ENCODE measurements at regions not wholly inside any gene's neighbourhood (a gene's known extent, or its start where the extent isn't known, plus 50 kb on each side); places are given as distances from the start of the nearest gene placed in this dataset.

DNA sequence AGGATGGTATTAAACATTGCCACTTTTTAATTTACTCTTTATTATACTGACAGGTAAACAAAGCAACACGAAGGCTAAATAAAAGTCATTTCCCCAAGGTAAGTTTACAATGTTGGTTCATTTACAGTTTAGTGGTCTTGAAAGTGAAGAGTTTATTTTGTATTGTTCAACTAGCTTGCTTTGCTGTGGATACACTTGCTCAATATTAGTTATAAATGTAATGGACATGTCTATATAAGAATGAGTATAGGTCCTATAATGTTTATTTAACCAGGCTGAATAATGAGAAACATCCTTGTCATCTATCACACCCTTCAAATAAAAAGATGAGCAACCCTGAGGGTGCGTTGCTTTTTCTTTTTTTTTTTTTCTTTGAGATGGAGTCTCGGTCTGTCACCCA is 1129.4 kb downstream of the TSN start:
- DNase-seq (ENCODE audit: low spot score), result no peak

DNA sequence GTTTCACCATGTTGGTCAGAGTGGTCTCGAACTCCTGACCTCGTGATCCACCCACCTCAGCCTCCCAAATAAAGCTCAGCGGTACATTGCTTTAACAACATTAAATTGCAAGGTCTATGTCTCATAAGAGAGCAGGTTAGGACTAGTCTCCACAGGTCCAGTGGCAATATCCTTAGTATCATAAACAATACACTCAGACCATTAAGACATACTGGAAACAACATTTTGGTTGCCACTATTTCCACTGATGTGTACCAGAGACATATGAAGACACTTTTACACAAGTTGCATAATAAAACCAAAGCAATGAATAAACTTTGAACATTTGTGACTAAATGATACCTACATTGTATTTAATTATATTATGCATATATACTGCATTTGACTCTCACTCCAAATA is 1130.0 kb downstream of the TSN start:
- DNase-seq (ENCODE audit: low spot score), result no peak

DNA sequence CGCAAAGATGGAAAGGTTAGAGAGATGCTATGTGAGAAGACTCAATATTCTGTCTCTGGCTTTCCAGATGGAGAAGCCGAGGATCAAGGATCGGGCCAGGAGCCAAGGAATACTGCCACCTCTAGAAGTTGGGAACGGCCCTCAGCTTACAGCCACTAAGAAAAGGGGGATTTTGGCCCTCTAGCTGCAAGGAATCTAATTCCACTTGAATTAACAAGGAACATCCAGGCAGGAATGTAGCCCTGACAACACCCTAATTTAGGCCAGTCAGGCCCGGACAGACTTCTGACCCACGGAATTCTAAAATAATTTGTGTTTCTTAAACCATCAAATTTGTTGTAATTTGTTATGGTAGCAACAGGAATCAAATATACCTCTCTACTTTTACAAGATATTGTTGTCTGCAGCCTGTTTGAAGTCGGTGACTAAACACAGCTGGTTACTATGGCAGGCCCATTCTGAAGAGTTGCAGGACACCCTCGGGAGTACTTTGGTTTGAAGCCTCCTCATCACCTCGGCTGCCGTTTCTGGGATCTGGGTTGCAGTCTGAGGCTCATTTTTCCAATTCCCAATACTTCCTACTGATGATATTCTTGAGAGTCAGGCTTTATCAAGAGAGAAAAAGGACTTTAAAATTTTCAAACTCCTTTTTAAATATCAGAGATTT is 1131.2 kb downstream of the TSN start:
- no peak for DNase-seq (ENCODE audit: low spot score)

DNA sequence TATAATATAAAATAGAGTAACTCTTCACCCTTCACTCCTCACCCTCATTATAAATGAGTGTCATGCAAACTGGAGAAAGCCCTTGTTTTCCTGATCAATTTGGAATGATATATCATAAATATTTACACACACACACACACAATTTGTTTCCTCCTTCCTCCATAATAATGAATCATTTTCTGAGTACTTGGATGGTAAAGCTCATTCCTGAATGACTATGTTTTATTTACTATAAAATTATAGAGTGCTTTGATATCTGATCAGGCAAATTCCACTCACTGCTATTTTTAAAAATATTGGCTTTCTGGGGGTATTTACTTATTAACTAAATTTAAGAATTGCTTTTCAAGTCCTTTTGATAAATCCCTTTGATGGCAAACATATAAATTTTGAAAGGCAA is 1125.5 kb upstream of the CNTNAP5 start:
- DNase-seq (ENCODE audit: low spot score), result no peak

DNA sequence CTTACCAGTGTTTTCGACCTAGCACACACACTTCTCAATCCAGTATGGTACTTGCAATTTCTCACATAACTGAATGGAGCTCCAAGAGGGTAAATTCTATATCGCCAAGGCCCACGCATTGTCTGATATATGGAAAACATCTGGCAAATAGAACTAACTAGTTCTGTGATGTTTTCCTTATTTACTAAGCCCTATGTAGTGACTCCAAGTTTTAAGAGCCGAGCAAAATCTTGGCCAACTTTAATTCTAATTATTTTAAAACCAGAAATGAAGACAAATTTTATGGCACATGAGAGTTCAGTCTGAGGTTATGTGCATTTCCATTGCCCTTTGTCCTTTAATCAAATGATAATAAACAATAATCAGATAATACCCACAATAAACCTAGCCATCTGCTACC is 1119.7 kb upstream of the CNTNAP5 start:
- DNase-seq (ENCODE audit: low spot score), result no peak

DNA sequence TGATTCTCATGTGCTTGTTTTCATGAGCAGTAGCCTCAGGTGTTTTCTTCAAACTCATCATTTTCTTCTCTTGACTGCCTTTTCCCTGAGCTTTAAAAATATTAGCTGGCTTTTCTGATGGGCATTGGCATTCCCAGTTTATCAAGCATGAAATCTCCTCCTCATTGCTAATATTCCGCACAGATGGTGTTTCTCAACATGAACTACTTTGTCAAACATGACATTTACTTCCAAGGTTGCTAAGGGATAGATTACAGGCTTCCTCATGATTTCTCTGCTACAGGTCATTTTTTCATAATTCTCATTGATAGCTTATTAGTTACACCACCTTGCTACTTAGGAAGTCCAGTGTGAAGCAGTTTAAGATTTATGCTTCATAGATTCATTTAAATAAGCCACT is 1116.9 kb upstream of the CNTNAP5 start:
- DNase-seq (ENCODE audit: low spot score), result no peak

DNA sequence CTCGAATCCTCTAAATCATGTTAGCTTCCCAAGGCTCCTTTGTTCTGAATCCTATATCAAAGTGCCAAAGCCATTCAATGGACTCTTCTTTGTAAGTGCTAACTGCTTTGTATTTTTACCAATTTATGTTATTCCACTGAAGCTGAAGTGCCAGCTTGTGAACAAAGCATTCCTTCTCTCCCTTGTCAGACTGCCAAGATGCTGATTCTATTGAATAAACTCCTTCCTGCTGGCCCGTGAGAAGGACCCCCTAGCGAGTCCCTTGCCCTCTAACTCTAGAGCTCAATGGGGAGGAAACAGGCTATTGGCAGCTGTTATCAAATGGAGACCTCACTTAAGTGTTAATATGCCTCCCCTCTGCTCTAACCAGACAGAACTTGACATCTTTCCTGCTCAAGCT is 1097.9 kb upstream of the CNTNAP5 start:
- no peak for DNase-seq (ENCODE audit: low spot score)

DNA sequence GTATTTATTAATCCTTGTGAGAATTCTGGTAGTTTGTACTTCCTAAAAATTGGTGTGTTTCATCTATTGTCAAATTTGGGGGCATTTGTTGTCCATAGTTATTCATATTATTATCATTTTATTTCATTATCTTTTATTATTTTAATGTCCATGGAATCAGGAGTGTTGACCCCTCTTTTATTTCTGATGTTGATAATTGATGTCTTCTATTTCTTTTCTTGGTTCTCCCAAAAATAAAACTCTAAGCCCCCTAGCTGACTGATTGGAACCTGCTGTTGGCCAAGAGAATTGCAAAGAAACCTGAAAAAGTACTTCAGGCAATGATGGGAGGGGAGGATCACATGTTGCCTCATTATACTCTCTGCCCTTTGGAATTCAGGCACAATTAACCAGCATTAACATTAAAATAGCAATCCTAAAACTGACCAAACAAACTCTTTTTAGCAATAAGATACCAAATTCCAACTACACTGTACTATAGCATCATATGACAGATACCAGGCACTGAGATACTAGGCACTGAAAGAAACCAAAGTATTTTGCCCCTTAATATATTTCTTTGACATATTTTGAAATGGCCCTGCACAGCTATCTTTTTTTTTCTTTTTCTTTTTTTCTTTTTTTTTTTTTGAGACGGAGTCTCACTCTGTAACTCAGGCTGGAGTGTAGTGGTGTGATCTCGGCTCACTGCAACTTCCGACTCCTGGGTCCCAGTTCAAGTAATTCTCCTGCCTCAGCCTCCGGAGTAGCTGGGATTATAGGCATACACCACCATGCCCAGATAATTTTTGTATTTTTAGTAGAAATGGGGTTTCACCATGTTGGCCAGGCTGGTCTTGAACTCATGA is 1097.2 kb upstream of the CNTNAP5 start:
- no peak for DNase-seq (ENCODE audit: low spot score)

DNA sequence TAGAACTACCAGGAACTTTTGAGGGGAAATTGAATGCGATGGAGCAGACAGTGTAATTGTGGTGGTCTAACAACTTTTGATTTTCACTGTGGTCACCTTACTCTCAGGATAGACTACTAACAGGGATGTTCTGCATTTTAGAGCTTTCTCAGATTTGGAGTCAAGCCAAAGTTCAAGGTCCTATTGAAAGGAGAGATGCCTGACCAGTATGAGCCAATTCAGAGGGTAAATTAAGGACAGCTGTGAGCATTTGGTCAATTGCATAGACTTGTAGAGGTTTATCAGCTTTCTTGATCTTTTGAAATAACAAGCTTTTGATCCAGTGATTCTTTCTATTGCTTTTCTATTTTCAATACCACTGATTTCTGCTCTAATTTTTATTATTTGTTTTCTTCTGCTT is 1095.7 kb upstream of the CNTNAP5 start:
- no peak for DNase-seq (ENCODE audit: low spot score)

DNA sequence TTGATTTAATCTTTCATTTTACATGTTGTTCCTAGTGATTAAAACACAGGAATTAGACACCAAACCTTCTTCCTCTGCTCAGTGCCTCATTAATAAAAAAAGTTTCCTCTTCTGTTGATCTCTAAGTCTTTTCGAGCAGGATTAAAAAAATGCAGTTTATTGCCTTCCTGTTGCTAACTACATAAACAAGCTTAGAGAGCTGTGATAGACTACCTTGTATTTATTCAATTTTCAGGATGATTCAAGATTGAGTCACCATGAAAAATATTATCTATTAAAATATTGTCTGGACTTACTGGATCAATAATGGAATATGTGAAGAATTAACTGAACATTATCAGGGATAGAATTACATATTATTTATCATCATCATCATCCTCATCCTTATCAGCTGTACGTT is 1089.6 kb upstream of the CNTNAP5 start:
- no peak for DNase-seq (ENCODE audit: low spot score)

DNA sequence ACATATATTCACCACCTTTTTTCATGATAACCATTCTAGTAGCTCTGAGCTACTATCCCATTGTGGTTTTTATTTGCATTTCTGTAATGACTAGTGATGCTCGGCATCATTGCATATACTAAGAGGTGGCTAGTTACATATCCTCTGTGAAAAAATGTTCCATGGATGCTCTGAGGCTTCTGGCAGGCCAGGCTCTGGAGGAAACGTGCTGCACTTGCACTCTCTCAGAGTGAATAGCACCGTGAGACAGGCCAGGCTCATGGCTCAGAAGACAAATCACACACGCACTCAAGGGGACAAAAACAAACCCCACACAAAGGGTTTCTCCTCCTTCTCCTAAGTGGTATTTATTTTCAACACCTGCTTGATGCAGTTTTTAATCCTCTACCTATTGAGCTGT is 1085.3 kb upstream of the CNTNAP5 start:
- DNase-seq (ENCODE audit: low spot score), result no peak

DNA sequence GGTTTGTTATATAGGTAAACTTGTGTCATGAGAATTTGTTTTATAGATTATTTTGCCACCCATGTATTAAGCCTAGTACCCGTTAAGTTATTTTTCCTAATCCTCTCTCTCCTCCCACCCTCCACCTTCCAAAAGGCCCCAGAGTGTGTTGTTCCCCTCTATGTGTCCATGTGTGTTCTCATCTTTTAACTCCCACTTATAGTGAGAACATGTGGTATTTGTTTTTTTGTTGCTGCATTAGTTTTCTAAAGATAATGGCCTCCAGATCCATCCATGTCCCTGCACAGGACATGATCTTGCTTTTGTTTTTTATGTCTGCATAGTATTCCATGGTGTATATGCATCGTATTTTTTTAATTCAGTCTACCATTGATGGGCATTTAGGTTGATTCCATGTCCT is 1075.6 kb upstream of the CNTNAP5 start:
- DNase-seq (ENCODE audit: low spot score), result no peak

DNA sequence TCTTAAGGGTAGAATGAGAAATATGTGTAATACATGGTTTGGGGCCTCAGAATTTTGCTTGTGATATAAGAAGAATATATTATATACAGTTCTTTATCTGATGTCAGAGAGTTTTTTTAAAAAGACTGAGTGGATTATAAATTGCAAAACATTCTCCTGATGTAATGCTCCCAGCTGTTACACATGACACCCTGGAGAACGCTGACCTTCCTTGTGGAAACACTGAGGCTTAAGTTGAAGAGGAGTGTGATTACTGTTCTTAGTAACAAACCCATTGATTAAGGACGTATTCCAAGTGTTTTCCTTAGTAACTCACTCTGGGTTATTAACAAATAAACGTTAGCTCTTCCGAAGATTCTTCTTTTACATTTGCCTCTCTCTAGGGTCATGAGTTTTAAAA is 1069.3 kb upstream of the CNTNAP5 start:
- DNase-seq (ENCODE audit: low spot score), result no peak

DNA sequence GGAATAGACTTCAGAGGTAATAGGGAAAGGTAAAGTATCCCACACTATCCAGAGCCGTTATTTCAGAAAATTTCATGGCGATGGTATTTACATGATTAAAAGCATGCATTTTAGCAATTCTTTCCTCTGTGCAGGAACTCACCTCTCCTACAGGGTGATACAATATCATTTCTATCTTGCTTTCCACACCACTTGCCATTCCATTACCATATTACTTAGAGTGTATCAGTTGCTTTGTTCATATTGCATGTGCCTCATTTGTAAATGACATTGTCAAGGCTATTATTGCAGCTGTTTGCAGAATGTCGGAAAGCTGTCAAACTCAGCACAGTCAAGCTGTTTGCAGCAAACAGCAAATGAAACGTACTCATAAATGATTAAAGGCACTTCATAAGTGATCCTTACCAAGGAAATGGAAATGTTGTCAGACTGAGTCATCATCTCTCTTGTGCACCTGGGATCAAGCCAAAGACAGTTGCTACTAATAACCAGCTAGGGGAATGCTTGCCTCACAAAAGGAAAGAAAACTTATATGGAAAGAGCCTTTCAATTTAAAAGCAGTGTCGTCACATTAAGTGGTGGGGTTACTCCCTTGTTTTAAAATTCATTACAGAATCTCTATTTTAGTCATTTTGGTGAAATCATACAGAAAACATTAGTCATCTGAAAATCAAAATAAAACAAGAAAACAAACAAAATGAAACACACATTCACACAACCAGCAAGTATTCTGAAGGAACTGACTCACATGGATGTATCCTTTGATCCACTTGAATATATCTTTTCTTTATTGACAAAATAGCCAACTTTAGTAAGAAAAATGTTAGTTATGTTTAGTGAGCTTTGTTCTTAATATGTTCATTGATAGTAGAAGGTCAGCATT is 1064.1 kb upstream of the CNTNAP5 start:
- no peak for DNase-seq (ENCODE audit: low spot score)

DNA sequence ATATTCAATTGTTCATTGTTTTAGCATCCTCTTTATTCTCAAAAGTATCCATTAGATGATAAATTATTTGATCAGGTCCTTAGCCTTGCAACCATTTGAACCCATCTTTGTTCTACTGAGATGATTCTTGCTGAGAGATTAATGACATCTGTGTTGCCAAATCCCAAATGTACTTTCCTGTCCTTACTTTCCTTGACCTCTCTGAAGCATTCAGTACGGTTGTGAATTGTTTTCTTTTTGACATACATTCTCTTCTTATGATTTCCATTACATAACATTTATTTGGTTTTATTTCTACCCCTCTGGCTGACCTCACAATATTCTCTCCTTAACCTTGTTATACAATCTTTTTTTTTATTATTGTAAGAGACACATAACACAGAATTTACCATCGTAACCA is 1058.6 kb upstream of the CNTNAP5 start:
- DNase-seq (ENCODE audit: low spot score), result no peak

DNA sequence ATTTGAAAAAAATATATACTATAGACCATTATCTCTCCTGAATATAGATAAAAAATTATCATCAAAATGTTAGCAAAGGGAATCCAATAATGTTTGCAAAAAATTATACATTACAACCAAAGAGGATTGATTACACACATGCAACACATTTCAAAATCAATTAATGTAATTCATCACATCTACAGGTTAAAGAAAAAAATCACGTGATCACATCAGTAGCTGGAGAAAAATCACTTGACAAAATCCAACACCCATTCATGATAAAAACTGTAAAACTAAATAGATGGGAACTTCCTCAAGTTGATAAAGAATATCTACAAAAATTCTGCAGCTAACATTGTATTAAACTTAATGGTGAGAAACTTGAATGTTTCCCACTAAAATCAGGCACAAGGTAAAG is 1047.5 kb upstream of the CNTNAP5 start:
- DNase-seq (ENCODE audit: low spot score), result no peak

DNA sequence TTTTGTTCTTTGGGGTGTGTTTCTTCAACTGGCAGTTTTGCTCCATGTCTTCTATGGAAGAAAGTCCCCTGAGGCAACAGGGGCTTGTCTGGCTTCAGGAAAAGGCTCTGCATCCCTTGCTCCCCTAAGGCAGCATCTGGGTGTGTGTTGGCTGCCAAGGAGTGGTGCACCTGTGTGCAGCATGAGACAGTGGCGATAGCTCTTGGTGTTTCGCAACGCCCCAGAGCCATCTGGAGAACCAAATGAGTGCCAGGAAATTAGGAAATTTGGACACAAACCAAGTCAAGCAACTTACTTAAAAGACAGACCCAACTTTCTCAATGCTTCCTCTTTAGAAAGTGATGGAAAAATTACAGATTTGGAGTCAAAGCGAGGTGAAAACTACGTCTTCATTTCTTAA is 1044.4 kb upstream of the CNTNAP5 start:
- DNase-seq (ENCODE audit: low spot score), result no peak

DNA sequence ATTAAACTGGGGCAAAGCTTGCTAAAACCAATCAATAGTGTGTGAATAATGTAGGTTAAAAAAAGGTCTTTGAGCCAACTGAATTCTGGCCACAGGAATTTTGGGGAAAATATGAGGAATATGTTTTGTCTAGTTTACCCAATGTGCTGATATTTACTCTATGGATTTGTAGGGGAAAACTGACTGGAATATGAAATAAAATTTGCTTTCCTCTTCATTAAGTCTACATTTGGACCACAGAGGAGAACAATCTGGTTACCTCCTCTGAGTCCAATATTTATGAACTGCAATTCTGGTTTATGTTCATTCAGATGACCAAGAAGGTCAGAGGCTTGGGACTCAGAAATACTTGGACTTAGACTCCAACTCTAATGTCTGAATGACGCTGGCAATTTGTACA is 1042.2 kb upstream of the CNTNAP5 start:
- no peak for DNase-seq (ENCODE audit: low spot score)

DNA sequence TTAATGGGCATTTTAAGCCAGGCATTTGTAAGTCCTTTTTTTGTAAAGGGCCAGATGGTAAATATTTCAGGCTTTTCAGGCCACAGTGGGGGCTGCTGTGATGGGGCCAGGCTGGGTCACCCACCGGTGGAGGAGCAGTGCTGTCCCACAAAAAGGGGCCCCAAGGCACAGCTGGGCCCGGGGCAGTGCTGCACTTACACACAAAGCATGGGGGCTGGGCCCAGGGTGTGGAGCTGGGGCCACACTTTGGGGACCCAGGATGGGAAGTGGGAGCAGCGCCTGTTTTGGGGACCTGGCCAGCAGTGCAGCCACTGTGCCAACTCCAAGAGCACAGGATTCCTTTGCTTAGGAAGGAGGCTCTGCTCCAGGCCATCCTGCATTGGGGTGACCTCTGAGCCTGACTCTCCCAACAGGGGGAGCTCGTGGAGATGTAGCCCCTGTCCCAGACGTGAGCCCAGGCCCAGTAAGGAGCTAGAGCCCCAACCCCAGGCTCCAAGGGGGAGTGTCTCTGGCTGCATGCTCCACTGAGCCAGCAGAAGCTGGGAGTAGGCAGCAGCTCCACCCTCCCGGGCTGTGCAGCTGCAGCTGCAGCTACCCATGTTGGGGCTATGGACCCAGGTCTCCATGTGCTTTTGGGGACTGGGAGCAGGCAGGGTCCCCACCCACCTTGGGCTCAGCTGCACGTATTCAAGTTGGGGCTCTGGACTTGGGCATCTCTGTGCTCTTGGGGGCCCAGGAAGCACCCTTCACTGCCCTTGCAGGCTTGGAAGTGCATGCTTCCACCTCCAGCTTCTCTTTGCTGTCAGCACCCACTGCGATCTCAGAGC is 1036.5 kb upstream of the CNTNAP5 start:
- no peak for DNase-seq (ENCODE audit: low spot score)

DNA sequence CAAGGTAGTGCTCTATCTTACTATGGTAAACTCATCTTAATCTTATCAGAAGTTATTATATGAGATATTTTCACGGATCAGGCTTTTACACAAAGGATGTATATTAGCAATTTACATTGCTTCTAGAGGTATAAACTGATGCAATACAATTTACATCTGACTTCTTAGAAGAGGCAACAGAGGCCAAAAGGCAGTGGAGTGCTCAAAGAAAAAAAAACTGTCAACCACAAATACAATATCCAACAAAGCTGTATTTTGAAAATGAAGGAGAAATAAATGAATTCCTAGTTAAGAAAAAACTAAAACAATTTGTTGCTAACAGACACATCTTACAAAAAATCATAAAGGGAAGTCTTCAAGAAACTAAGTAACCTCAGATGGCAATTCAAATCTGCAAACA is 1031.5 kb upstream of the CNTNAP5 start:
- no peak for DNase-seq (ENCODE audit: low spot score)

DNA sequence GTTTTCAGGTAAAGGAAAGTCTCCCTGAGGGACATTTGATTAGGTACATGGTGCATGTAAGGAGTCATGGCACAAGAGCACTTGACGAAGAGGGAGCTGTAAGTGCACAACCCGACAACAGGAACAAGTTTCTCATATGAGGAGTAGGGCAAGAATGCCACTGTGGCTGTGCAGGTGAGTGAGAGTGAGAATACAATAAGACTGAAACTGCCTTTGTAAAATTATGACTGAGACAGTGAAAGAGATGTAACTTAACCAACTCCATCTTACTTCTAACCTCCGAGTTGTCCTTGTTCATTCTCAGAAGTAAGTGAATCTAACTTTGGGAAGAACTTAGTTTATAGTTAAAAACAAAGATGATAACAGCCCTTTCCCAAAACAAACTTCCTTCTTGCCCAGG is 1025.8 kb upstream of the CNTNAP5 start:
- DNase-seq (ENCODE audit: low spot score), result no peak

DNA sequence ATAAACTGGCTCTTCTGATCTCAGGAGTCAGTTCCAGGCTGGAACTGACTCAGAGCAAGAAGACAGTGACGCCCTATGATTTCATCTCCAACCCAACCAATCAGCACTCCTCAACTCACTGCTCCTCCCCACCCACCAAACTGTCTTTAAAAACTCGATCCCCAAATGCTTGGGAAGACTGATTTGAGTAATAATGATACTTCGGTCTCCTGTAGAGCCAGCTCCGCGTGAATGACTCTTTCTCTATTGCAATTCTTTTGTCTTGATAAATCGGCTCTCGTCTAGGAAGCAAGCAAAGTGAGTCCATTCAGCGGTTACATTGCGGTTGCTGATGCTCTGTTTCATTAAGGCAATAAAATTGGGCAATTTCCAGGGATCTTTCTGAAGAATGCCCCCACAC is 1025.3 kb upstream of the CNTNAP5 start:
- DNase-seq (ENCODE audit: low spot score), result no peak
